Endodermal cell (in vitro differentiated cells): ENCODE measurements at regions not wholly inside any gene's neighbourhood (a gene's known extent, or its start where the extent isn't known, plus 50 kb on each side); places are given as distances from the start of the nearest gene placed in this dataset.

Source experiments
- DNase-seq: peaks from one replicate; pipeline ENCODE4 v3.0.0-alpha.2; 2017
- H3K27ac ChIP-seq: 2 replicates; pipeline ENCODE4 v1.5.1; 2013; ENCODE audit warnings: mild to moderate bottlenecking, low read depth, low read length, moderate library complexity
- H3K27me3 ChIP-seq: 2 replicates; pipeline ENCODE4 v1.6.1; 2013; ENCODE audit warnings: mild to moderate bottlenecking, low read length, moderate library complexity; ENCODE audit not compliant: insufficient read depth, control insufficient read depth, poor library complexity, severe bottlenecking
- H3K36me3 ChIP-seq: 2 replicates; pipeline ENCODE4 v1.7.0; 2013; ENCODE audit warnings: mild to moderate bottlenecking, low read length, moderate library complexity; ENCODE audit not compliant: control insufficient read depth, insufficient read depth
- H3K4me1 ChIP-seq: one replicate; pipeline ENCODE4 v1.7.0; 2013; ENCODE audit warnings: low read length; ENCODE audit not compliant: control insufficient read depth, insufficient read depth
- H3K4me3 ChIP-seq: 2 replicates; pipeline ENCODE4 v1.5.1; 2013; ENCODE audit warnings: mild to moderate bottlenecking, low read length, moderate library complexity
- H3K9ac ChIP-seq: 2 replicates; pipeline ENCODE4 v1.6.1; 2013; ENCODE audit warnings: mild to moderate bottlenecking, low read length, moderate library complexity; ENCODE audit not compliant: poor library complexity, severe bottlenecking; ENCODE audit errors: extremely low read depth
- H3K9me3 ChIP-seq: 2 replicates; pipeline ENCODE4 v1.6.1; 2013; ENCODE audit warnings: mild to moderate bottlenecking, low read length, moderate library complexity; ENCODE audit not compliant: control insufficient read depth
- H3K27ac Mint-ChIP-seq: 2 replicates; pipeline ENCODE4 v1.8.0; 2020; ENCODE audit warnings: mixed read lengths
- H3K27me3 Mint-ChIP-seq: 2 replicates; pipeline ENCODE4 v1.8.0; 2021; ENCODE audit warnings: mild to moderate bottlenecking, mixed read lengths; ENCODE audit not compliant: insufficient read depth
- H3K36me3 Mint-ChIP-seq: 2 replicates; pipeline ENCODE4 v1.8.0; 2020; ENCODE audit warnings: low read depth, mixed read lengths
- H3K4me1 Mint-ChIP-seq: 2 replicates; pipeline ENCODE4 v1.8.0; 2020; ENCODE audit warnings: mixed read lengths
- H3K4me3 Mint-ChIP-seq: 2 replicates; pipeline ENCODE4 v1.8.0; 2020; ENCODE audit warnings: mild to moderate bottlenecking, moderate library complexity, mixed read lengths
- H3K9me3 Mint-ChIP-seq: 2 replicates; pipeline ENCODE4 v1.8.0; 2020; ENCODE audit warnings: mild to moderate bottlenecking, mixed read lengths
- CTCF ChIP-seq: fragments of 200-600 bp; sonication (generic); conservative IDR thresholded peaks from 2 replicates; pipeline ENCODE4 v1.5.0; 2021; ENCODE audit warnings: antibody characterized with exemption, mild to moderate bottlenecking
- WGBS, 2 experiments: methylation state at CpG; one replicate each; pipeline versions ENCODE4 v1.1.5 to v1.1.7; 2013; ENCODE audit warnings: missing lambda C conversion rate in 2 of 2, mixed read lengths in 1 of 2; ENCODE audit not compliant: insufficient coverage in 1 of 2, insufficient read length in 1 of 2; 5-methylcytosine and 5-hydroxymethylcytosine counted together

GRCh38 chr3:104832530-104832929 lies 534.2 kb upstream of the ALCAM start:
- H3K4me3 ChIP-seq, result no peak overlapping the region
- H3K4me1 ChIP-seq, result no peaks in the 10 kb centered on the region
- Mint-ChIP-seq H3K36me3 (no peaks in the 10 kb centered on the region), H3K9me3 (no peaks in the 10 kb centered on the region), H3K4me1 (peaks cover 20% of the 10 kb centered on the region), H3K27ac (no peak overlapping the region), H3K27me3 (no peaks in the 10 kb centered on the region), H3K4me3 (no peak overlapping the region)
- H3K9me3 ChIP-seq, result no peaks in the 10 kb centered on the region
- no peak for DNase-seq
- H3K9ac ChIP-seq, result no peak overlapping the region
- no peak overlapping the region for H3K27ac ChIP-seq
- H3K27me3 ChIP-seq, result no peaks in the 10 kb centered on the region
- no peaks in the 10 kb centered on the region for H3K36me3 ChIP-seq
- no peak for TF ChIP-seq CTCF

GRCh38 chr3:104835376-104835775 lies 531.3 kb upstream of the ALCAM start:
- no peak overlapping the region for H3K4me3 Mint-ChIP-seq
- TF ChIP-seq CTCF, result no peak
- WGBS, 2 experiments, result 86 to 88% methylated on average over 1 of the region's 1 CpG
- H3K9me3 ChIP-seq, result no peaks in the 10 kb centered on the region
- no peak overlapping the region for H3K27ac Mint-ChIP-seq
- H3K9me3 Mint-ChIP-seq, result no peaks in the 10 kb centered on the region
- H3K27me3 Mint-ChIP-seq, result no peaks in the 10 kb centered on the region
- peaks cover 17% of the 10 kb centered on the region for H3K4me1 Mint-ChIP-seq
- no peak for DNase-seq
- no peaks in the 10 kb centered on the region for H3K4me1 ChIP-seq
- H3K4me3 ChIP-seq, result no peak overlapping the region
- H3K36me3 Mint-ChIP-seq, result no peaks in the 10 kb centered on the region
- no peak overlapping the region for H3K27ac ChIP-seq
- no peaks in the 10 kb centered on the region for H3K36me3 ChIP-seq
- no peak overlapping the region for H3K9ac ChIP-seq
- H3K27me3 ChIP-seq, result no peaks in the 10 kb centered on the region

GRCh38 chr3:104846270-104846669 lies 520.4 kb upstream of the ALCAM start:
- peaks cover 5% of the 10 kb centered on the region for H3K4me1 Mint-ChIP-seq
- H3K36me3 Mint-ChIP-seq, result peaks cover 10% of the 10 kb centered on the region
- no peak for DNase-seq
- no peaks in the 10 kb centered on the region for H3K27me3 Mint-ChIP-seq
- no peaks in the 10 kb centered on the region for H3K4me1 ChIP-seq
- H3K27me3 ChIP-seq, result no peaks in the 10 kb centered on the region
- H3K9ac ChIP-seq, result no peak overlapping the region
- peaks cover 24% of the 10 kb centered on the region for H3K9me3 ChIP-seq
- H3K4me3 Mint-ChIP-seq, result no peak overlapping the region
- H3K9me3 Mint-ChIP-seq, result peaks cover 28% of the 10 kb centered on the region
- no peaks in the 10 kb centered on the region for H3K36me3 ChIP-seq
- no peak for TF ChIP-seq CTCF
- 69% methylated on average over 2 of the region's 2 CpGs; no CpG with 5 or more reads in 1 of the 2 experiments for WGBS, 2 experiments
- H3K27ac Mint-ChIP-seq, result no peak overlapping the region
- H3K4me3 ChIP-seq, result no peak overlapping the region
- no peak overlapping the region for H3K27ac ChIP-seq
